Liver (tissue), 8 donors: ENCODE measurements at regions not wholly inside any gene's neighbourhood (a gene's known extent, or its start where the extent isn't known, plus 50 kb on each side); places are given as distances from the start of the nearest gene placed in this dataset.

Source experiments
- DNase-seq: peaks from one replicate; pipeline ENCODE4 v3.0.0-alpha.2; 2017; ENCODE audit warnings: low spot score
- H3K27ac ChIP-seq, 2 donors: one replicate each; pipeline ENCODE4 v1.7.0; 2013; ENCODE audit warnings: inconsistent platforms in 2 of 2, low read length in 2 of 2, control low read depth in 1 of 2, low read depth in 1 of 2, mild to moderate bottlenecking in 1 of 2
- H3K27me3 ChIP-seq, 4 donors: one replicate each; pipeline versions ENCODE4 v1.6.1 to v1.7.0; 2013; ENCODE audit warnings: low read length in 3 of 4, inconsistent platforms in 1 of 4, mild to moderate bottlenecking in 1 of 4, moderate library complexity in 1 of 4; ENCODE audit not compliant: control insufficient read depth in 4 of 4, insufficient read depth in 4 of 4
- H3K36me3 ChIP-seq, 4 donors: one replicate each; pipeline versions ENCODE4 v1.6.1 to v1.7.0; 2013; ENCODE audit warnings: low read length in 3 of 4, mild to moderate bottlenecking in 3 of 4, low read depth in 1 of 4, moderate library complexity in 1 of 4; ENCODE audit not compliant: control insufficient read depth in 4 of 4, insufficient read depth in 3 of 4
- H3K4me1 ChIP-seq, 4 donors: one replicate each; pipeline versions ENCODE4 v1.6.1 to v1.7.0; 2013; ENCODE audit warnings: low read length in 3 of 4, mild to moderate bottlenecking in 3 of 4, moderate library complexity in 1 of 4; ENCODE audit not compliant: control insufficient read depth in 4 of 4, insufficient read depth in 4 of 4
- H3K4me3 ChIP-seq, 3 donors: one replicate each; pipeline versions ENCODE4 v1.6.1 to v1.7.0; 2013; ENCODE audit warnings: low read length in 3 of 3, control low read depth in 1 of 3, low read depth in 1 of 3, mild to moderate bottlenecking in 1 of 3
- H3K9ac ChIP-seq, 2 donors: one replicate each; pipeline ENCODE4 v1.7.0; 2013; ENCODE audit warnings: low read length in 2 of 2, mild to moderate bottlenecking in 2 of 2, moderate library complexity in 2 of 2, control low read depth in 1 of 2, low read depth in 1 of 2
- H3K9me3 ChIP-seq, 4 donors: one replicate each; pipeline versions ENCODE4 v1.6.1 to v1.7.0; 2013; ENCODE audit warnings: low read length in 3 of 4; ENCODE audit not compliant: control insufficient read depth in 4 of 4
- CTCF ChIP-seq: fragments of 150-350 bp; IDR thresholded peaks from 2 replicates; pipeline ENCODE4 v1.5.1; 2017; ENCODE audit warnings: improper control_type of control experiment, low read depth, low read length; ENCODE audit not compliant: missing input control
- EGR1 ChIP-seq, 2 donors: IDR thresholded peaks; 2 replicates each; pipeline ENCODE4 v1.6.1; 2016 to 2018; ENCODE audit warnings: antibody characterized with exemption in 2 of 2, low read depth in 2 of 2
- FOXA1 ChIP-seq: IDR thresholded peaks from 2 replicates; pipeline ENCODE4 v1.6.1; 2016; ENCODE audit warnings: antibody characterized with exemption
- FOXA2 ChIP-seq: IDR thresholded peaks from 2 replicates; pipeline ENCODE4 v1.6.1; 2016; ENCODE audit warnings: antibody characterized with exemption
- GABPA ChIP-seq, 2 donors: IDR thresholded peaks in 1 of 2; conservative IDR thresholded peaks in 1 of 2; 2 replicates each; pipeline ENCODE4 v1.6.1; 2016; ENCODE audit warnings: antibody characterized with exemption in 2 of 2, mild to moderate bottlenecking in 1 of 2, moderate library complexity in 1 of 2
- HNF4A ChIP-seq, 2 donors: conservative IDR thresholded peaks; 2 replicates each; pipeline ENCODE4 v1.6.1; 2016; ENCODE audit warnings: antibody characterized with exemption in 2 of 2, mild to moderate bottlenecking in 2 of 2
- HNF4G ChIP-seq: IDR thresholded peaks from 2 replicates; pipeline ENCODE4 v1.6.1; 2016; ENCODE audit warnings: antibody characterized with exemption
- JUND ChIP-seq, 2 donors: IDR thresholded peaks; 2 replicates each; pipeline ENCODE4 v1.6.1; 2016; ENCODE audit warnings: antibody characterized with exemption in 2 of 2
- MAX ChIP-seq: IDR thresholded peaks from 2 replicates; pipeline ENCODE4 v1.6.1; 2016; ENCODE audit warnings: antibody characterized with exemption
- NR2F2 ChIP-seq: IDR thresholded peaks from 2 replicates; pipeline ENCODE4 v1.6.1; 2016; ENCODE audit warnings: antibody characterized with exemption
- RAD21 ChIP-seq, 2 donors: IDR thresholded peaks; 2 replicates each; pipeline ENCODE4 v1.6.1; 2016; ENCODE audit warnings: antibody characterized with exemption in 2 of 2, mild to moderate bottlenecking in 2 of 2
- REST ChIP-seq: IDR thresholded peaks from 2 replicates; pipeline ENCODE4 v1.6.1; 2016; ENCODE audit warnings: antibody characterized with exemption, mild to moderate bottlenecking
- RXRA ChIP-seq, 2 donors: IDR thresholded peaks; 2 replicates each; pipeline ENCODE4 v1.6.1; 2017 to 2018; ENCODE audit warnings: antibody characterized with exemption in 2 of 2, mild to moderate bottlenecking in 1 of 2
- SP1 ChIP-seq: IDR thresholded peaks from 2 replicates; pipeline ENCODE4 v1.6.1; 2018; ENCODE audit warnings: antibody characterized with exemption, mild to moderate bottlenecking
- TAF1 ChIP-seq: conservative IDR thresholded peaks from 2 replicates; pipeline ENCODE4 v1.6.1; 2016; ENCODE audit warnings: antibody characterized with exemption, mild to moderate bottlenecking
- YY1 ChIP-seq: IDR thresholded peaks from 2 replicates; pipeline ENCODE4 v1.6.1; 2016; ENCODE audit warnings: antibody characterized with exemption, mild to moderate bottlenecking
- ZBTB33 ChIP-seq: IDR thresholded peaks from 2 replicates; pipeline ENCODE4 v1.6.1; 2016; ENCODE audit warnings: antibody characterized with exemption
- WGBS: extraction: QIAGEN DNeasy Blood & Tissue Kit; methylation state at CpG from one replicate; pipeline ENCODE4 v1.1.7; 2013; 5-methylcytosine and 5-hydroxymethylcytosine counted together
- TF ChIP-seq, protein P1 (sequence below): IDR thresholded peaks from 2 replicates; pipeline ENCODE4 v1.6.1; 2016; ENCODE audit warnings: antibody characterized with exemption
- donor health status: healthy.
- donor health status: healthy.
- donor health status: healthy.
- donor health status: healthy.
- donor health status: healthy.

GRCh38 chr13:31081316-31081715 lies 80.4 kb downstream of the HSPH1 start:
- H3K9me3 ChIP-seq: no peaks in the 10 kb centered on the region
- no peaks in the 10 kb centered on the region for H3K4me1 ChIP-seq
- peaks cover 0 to 8% (median 2%) of the 10 kb centered on the region in 4 donors for H3K27me3 ChIP-seq
- no peak for DNase-seq
- no peak overlapping the region for H3K27ac ChIP-seq
- 90% methylated on average over 6 of the region's 6 CpGs for WGBS
- TF ChIP-seq FOXA1: no peak
- no peak for TF ChIP-seq JUND (IDR thresholded peaks at IDR 0.05)
- no peak for TF ChIP-seq HNF4A (conservative IDR thresholded peaks at IDR 0.05)
- TF ChIP-seq HNF4G: no peak
- no peak for TF ChIP-seq ZBTB33
- TF ChIP-seq FOXA2: no peak
- no peak for TF ChIP-seq GABPA (IDR thresholded peaks at IDR 0.05 in 1 of 2, conservative IDR thresholded peaks at IDR 0.05 in 1 of 2)
- no peak for TF ChIP-seq YY1
- TF ChIP-seq RXRA (IDR thresholded peaks at IDR 0.05): no peak
- TF ChIP-seq TAF1: no peak
- TF ChIP-seq CTCF: no peak
- no peak for TF ChIP-seq NR2F2
- TF ChIP-seq, protein P1, sequence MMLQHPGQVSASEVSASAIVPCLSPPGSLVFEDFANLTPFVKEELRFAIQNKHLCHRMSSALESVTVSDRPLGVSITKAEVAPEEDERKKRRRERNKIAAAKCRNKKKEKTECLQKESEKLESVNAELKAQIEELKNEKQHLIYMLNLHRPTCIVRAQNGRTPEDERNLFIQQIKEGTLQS: no peak
- no peak for TF ChIP-seq REST
- H3K4me3 ChIP-seq: no peak overlapping the region
- no peak overlapping the region for H3K9ac ChIP-seq
- H3K36me3 ChIP-seq: no peaks in the 10 kb centered on the region

- Histone ChIP-seq H3K9me3 (no peaks in the 10 kb centered on the region), H3K9ac (no peak overlapping the region), H3K27me3 (peaks cover 0 to 10% (median 0%) of the 10 kb centered on the region in 4 donors), H3K4me1 (no peaks in the 10 kb centered on the region), H3K27ac (no peak overlapping the region), H3K4me3 (no peak overlapping the region), H3K36me3 (no peaks in the 10 kb centered on the region)
- no peak for DNase-seq
- TF ChIP-seq REST (no peak), NR2F2 (no peak), JUND (IDR thresholded peaks at IDR 0.05) (no peak), TAF1 (no peak), EGR1 (IDR thresholded peaks at IDR 0.05; ENCODE audit: low read depth in 2 of 2) (no peak), HNF4A (conservative IDR thresholded peaks at IDR 0.05) (no peak), RAD21 (IDR thresholded peaks at IDR 0.05) (no peak), RXRA (IDR thresholded peaks at IDR 0.05) (no peak), SP1 (no peak), MAX (no peak), HNF4G (no peak)
- TF ChIP-seq, protein P1: no peak
Measured at GRCh38 chr13:31074756-31075155, 86.9 kb downstream of the HSPH1 start.
